BJ (cell line): ENCODE measurements at regions not wholly inside any gene's neighbourhood (a gene's known extent, or its start where the extent isn't known, plus 50 kb on each side); places are given as distances from the start of the nearest gene placed in this dataset.

Experiments
- CTCF ChIA-PET: fragments of 350-600 bp; formaldehyde crosslinking; extraction: SDS; loops from one replicate; lab custom pipeline; 2021; ENCODE audit warnings: antibody characterized with exemption, inconsistent platforms; lab: Yijun Ruan, JAX
- POLR2A ChIA-PET: fragments of 300-600 bp; sonication (Branson Sonifier 250); formaldehyde crosslinking; extraction: SDS; loops from one replicate; lab custom pipeline; 2021; ENCODE audit warnings: antibody characterized with exemption; lab: Charles Lee
- DNase-seq: peaks from one replicate; pipeline ENCODE4 v3.0.0-alpha.2; 2011; ENCODE audit warnings: low read depth
- H3K27me3 ChIP-seq: 2 replicates; pipeline ENCODE4 v1.6.0; 2011; ENCODE audit warnings: low read length; ENCODE audit not compliant: control insufficient read depth, insufficient read depth
- H3K36me3 ChIP-seq: 2 replicates; pipeline ENCODE4 v1.5.1; 2011; ENCODE audit warnings: low read length; ENCODE audit not compliant: control insufficient read depth, insufficient read depth
- H3K4me3 ChIP-seq: 2 replicates; pipeline ENCODE4 v1.5.1; 2011; ENCODE audit warnings: low read depth, mild to moderate bottlenecking, control low read depth, low read length
- TF ChIP-seq, protein P1 (sequence below): IDR thresholded peaks from 2 replicates; pipeline ENCODE4 v1.5.1; 2011; ENCODE audit warnings: low read depth, mild to moderate bottlenecking, control low read depth, inconsistent platforms, low read length, moderate library complexity; ENCODE audit not compliant: insufficient read depth

GRCh38 chr5:106757672-106758071, 913.1 kb downstream of the EFNA5 start:
- ChIA-PET CTCF (interaction anchor here (0.6 kb wide), 1 partner anchor 140 kb away, joined by 3 read pairs; no protein-coding TSS in a partner anchor), POLR2A (no interaction called here)
- no peaks in the 10 kb centered on the region for H3K27me3 ChIP-seq
- DNase-seq, result no peak
- no peaks in the 10 kb centered on the region for H3K36me3 ChIP-seq
- TF ChIP-seq, protein P1, sequence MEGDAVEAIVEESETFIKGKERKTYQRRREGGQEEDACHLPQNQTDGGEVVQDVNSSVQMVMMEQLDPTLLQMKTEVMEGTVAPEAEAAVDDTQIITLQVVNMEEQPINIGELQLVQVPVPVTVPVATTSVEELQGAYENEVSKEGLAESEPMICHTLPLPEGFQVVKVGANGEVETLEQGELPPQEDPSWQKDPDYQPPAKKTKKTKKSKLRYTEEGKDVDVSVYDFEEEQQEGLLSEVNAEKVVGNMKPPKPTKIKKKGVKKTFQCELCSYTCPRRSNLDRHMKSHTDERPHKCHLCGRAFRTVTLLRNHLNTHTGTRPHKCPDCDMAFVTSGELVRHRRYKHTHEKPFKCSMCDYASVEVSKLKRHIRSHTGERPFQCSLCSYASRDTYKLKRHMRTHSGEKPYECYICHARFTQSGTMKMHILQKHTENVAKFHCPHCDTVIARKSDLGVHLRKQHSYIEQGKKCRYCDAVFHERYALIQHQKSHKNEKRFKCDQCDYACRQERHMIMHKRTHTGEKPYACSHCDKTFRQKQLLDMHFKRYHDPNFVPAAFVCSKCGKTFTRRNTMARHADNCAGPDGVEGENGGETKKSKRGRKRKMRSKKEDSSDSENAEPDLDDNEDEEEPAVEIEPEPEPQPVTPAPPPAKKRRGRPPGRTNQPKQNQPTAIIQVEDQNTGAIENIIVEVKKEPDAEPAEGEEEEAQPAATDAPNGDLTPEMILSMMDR, result no peak
- no peak overlapping the region for H3K4me3 ChIP-seq

DNA sequence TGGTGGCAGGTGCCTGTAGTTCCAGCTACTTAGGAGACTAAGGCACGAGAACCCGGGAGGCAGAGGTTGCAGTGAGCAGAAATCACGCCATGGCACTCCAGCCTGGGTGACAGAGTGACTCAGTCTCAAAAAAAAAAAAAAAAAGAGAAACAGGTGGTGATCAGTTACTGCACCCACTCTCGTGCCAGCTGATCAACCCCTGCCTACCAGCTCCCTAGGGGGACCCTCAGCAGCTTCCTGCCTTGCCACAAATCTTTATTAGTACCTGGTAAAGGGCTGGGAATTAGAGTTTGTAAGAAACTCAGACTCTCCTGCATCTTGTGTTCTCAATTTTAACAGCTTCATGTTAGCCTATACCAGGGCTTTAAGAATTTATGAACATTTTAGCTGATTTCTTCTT, 914.9 kb downstream of the EFNA5 start:
- no peaks in the 10 kb centered on the region for H3K36me3 ChIP-seq
- ChIA-PET POLR2A (no interaction called here), CTCF (no interaction called here)
- H3K27me3 ChIP-seq, result no peaks in the 10 kb centered on the region
- TF ChIP-seq, protein P1, result no peak
- H3K4me3 ChIP-seq, result no peak overlapping the region
- no peak for DNase-seq

DNA sequence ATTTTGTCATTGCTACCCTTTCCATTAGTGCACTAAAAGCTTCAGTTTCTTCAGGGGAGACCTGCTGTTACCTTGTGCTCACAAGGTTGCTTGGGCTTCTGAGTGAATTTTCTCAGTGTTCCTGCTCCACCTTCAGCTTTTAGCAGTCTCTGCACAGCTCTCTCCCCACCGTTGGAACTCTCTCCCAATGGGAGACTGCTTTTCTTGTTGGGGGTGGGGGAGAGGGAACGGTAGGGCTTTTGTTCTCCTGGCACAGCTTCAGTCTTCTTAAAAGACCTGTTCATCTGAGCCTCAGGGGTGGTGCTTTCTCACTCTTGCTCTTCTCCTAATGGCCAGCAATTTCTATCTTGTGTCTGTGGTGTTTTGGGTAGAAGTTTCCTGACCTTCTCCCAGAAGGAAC, 915.7 kb downstream of the EFNA5 start:
- Histone ChIP-seq H3K4me3 (no peak overlapping the region), H3K27me3 (no peaks in the 10 kb centered on the region), H3K36me3 (no peaks in the 10 kb centered on the region)
- ChIA-PET POLR2A (no interaction called here), CTCF (no interaction called here)
- no peak for DNase-seq
- TF ChIP-seq, protein P1, result no peak

GRCh38 chr5:106749826-106750225, 920.9 kb downstream of the EFNA5 start:
- no peak for DNase-seq
- no peaks in the 10 kb centered on the region for H3K36me3 ChIP-seq
- TF ChIP-seq, protein P1, result no peak
- ChIA-PET POLR2A (no interaction called here), CTCF (no interaction called here)
- no peaks in the 10 kb centered on the region for H3K27me3 ChIP-seq
- no peak overlapping the region for H3K4me3 ChIP-seq

GRCh38 chr5:106739127-106739526, 931.6 kb downstream of the EFNA5 start:
- TF ChIP-seq, protein P1, result no peak
- DNase-seq, result no peak
- ChIA-PET POLR2A (no interaction called here), CTCF (no interaction called here)
- H3K4me3 ChIP-seq, result no peak overlapping the region
- no peaks in the 10 kb centered on the region for H3K27me3 ChIP-seq
- no peaks in the 10 kb centered on the region for H3K36me3 ChIP-seq
